Panc1 (cell line): ENCODE measurements at regions not wholly inside any gene's neighbourhood (a gene's known extent, or its start where the extent isn't known, plus 50 kb on each side); places are given as distances from the start of the nearest gene placed in this dataset.

ENCODE experiments used
- ATAC-seq: fragments of 200-7000 bp; cut with Tn5 transposase; 2 replicates; pipeline ENCODE4 v1.9.1; 2020; ENCODE audit warnings: mild to moderate bottlenecking, moderate library complexity
- BruUV-seq: library from RNA; stranded (reverse); fragments of 400-500 nt; replicated peaks from 2 replicates; lab custom pipeline; 2021; lab: Mats Ljungman, UMichigan
- CTCF ChIA-PET: fragments of 300-600 bp; sonication (Branson Sonifier 250); formaldehyde crosslinking; loops from one replicate; lab custom pipeline; 2022; ENCODE audit warnings: antibody characterized with exemption; lab: Charles Lee
- POLR2A ChIA-PET: fragments of 300-600 bp; sonication (Branson Sonifier 250); formaldehyde crosslinking; loops from one replicate; lab custom pipeline; 2022; ENCODE audit warnings: antibody characterized with exemption; lab: Charles Lee
- DNase-seq: peaks from one replicate; pipeline ENCODE4 v3.0.0-alpha.2; 2010; ENCODE audit warnings: low read depth, low spot score
- H3K27ac ChIP-seq: 2 replicates; pipeline ENCODE4 v1.5.1; 2011; ENCODE audit warnings: mild to moderate bottlenecking, low read length, inconsistent platforms
- H3K27me3 ChIP-seq: fragments of 200-500 bp; sonication (Bioruptor generic); 2 replicates; pipeline ENCODE4 v1.6.0; 2014; ENCODE audit warnings: low read length, inconsistent platforms; ENCODE audit not compliant: control insufficient read depth, insufficient read depth
- H3K36me3 ChIP-seq: fragments of 200-500 bp; sonication (Bioruptor generic); 2 replicates; pipeline ENCODE4 v1.5.1; 2014; ENCODE audit warnings: inconsistent platforms, mild to moderate bottlenecking, low read length, moderate library complexity; ENCODE audit not compliant: control insufficient read depth, insufficient read depth
- H3K4me1 ChIP-seq: 2 replicates; pipeline ENCODE4 v1.5.1; 2011; ENCODE audit warnings: inconsistent platforms, mild to moderate bottlenecking, low read length, moderate library complexity; ENCODE audit not compliant: control insufficient read depth, insufficient read depth
- H3K4me3 ChIP-seq, 2 experiments: 2 replicates each; pipeline ENCODE4 v1.5.1; 2011 to 2012; ENCODE audit warnings: low read depth in 2 of 2, low read length in 2 of 2, mild to moderate bottlenecking in 2 of 2, inconsistent platforms in 1 of 2, moderate library complexity in 1 of 2
- H3K9me3 ChIP-seq: fragments of 200-500 bp; sonication (Bioruptor generic); 2 replicates; pipeline ENCODE4 v1.5.1; 2014; ENCODE audit warnings: low read depth, mild to moderate bottlenecking, inconsistent platforms, low read length, moderate library complexity; ENCODE audit not compliant: control insufficient read depth, insufficient read depth
- CTCF ChIP-seq: fragments of 450-650 bp; IDR thresholded peaks from 2 replicates; pipeline ENCODE4 v1.5.1; 2017; ENCODE audit warnings: mild to moderate bottlenecking
- POLR2AphosphoS5 ChIP-seq: IDR thresholded peaks from 2 replicates; pipeline ENCODE4 v1.6.1; 2012; ENCODE audit warnings: mild to moderate bottlenecking, low read depth, low read length, moderate library complexity
- REST ChIP-seq, 2 experiments: IDR thresholded peaks; 2 replicates each; pipeline ENCODE4 v1.6.1; 2011 to 2012; ENCODE audit warnings: low read depth in 2 of 2, control low read depth in 1 of 2, low read length in 1 of 2, mild to moderate bottlenecking in 1 of 2, moderate library complexity in 1 of 2; ENCODE audit not compliant: insufficient read depth in 1 of 2
- SIN3A ChIP-seq: IDR thresholded peaks from 2 replicates; pipeline ENCODE4 v1.6.1; 2012; ENCODE audit warnings: low read depth, mild to moderate bottlenecking, low read length, moderate library complexity, borderline replicate concordance; ENCODE audit not compliant: insufficient read depth
- TCF7L2 ChIP-seq: IDR thresholded peaks from 2 replicates; pipeline ENCODE4 v1.6.1; 2011; ENCODE audit warnings: mild to moderate bottlenecking, low read depth, low read length, inconsistent platforms
- in situ Hi-C: cut with HindIII; loops from 2 replicates; pipeline ENCODE4 v1.10.0; 2016; ENCODE audit warnings: low sequenced_read_pairs, low pct_unique_long_range_greater_than_20kb
- intact Hi-C: fragments of 100-400 bp; cut with micrococcal nuclease; formaldehyde crosslinking; loops from one replicate; pipeline ENCODE4 v1.10.0; 2022; ENCODE audit not compliant: unreplicated experiment

- TF ChIP-seq TCF7L2 (no peak), CTCF (no peak)
- H3K27ac ChIP-seq = no peak overlapping the region
Measured at GRCh38 chr10:6928586-6928985, 348.5 kb upstream of the PRKCQ start.

GRCh38 chr10:6926971-6927370, 346.9 kb upstream of the PRKCQ start:
- no peak for TF ChIP-seq CTCF
- no peak for TF ChIP-seq POLR2AphosphoS5
- TF ChIP-seq SIN3A = no peak
- TF ChIP-seq REST (IDR thresholded peaks at IDR 0.05; ENCODE audit: insufficient read depth in 1 of 2, low read depth in 2 of 2, low read length in 1 of 2) = no peak
- TF ChIP-seq TCF7L2 = no peak
- intact Hi-C loops (loop anchor here (10.0 kb wide), 1 partner anchor 488 kb away; the partner anchor contains the start of gene SFMBT2), in situ Hi-C loops (no loop called here)
- DNase-seq (no peak), ATAC-seq (no peak)
- no peak overlapping the region for H3K4me3 ChIP-seq
- no peaks in the 10 kb centered on the region for H3K36me3 ChIP-seq
- BruUV-seq = no TSS peak
- no peaks in the 10 kb centered on the region for H3K9me3 ChIP-seq
- ChIA-PET POLR2A (no interaction called here), CTCF (no interaction called here)
- H3K27me3 ChIP-seq = no peaks in the 10 kb centered on the region
- no peaks in the 10 kb centered on the region for H3K4me1 ChIP-seq
- H3K27ac ChIP-seq = no peak overlapping the region

More at GRCh38 chr10:6928586-6928985, 348.5 kb upstream of the PRKCQ start:
- Histone ChIP-seq H3K9me3 (no peaks in the 10 kb centered on the region), H3K36me3 (no peaks in the 10 kb centered on the region), H3K27me3 (no peaks in the 10 kb centered on the region), H3K4me3 (no peak overlapping the region), H3K4me1 (no peaks in the 10 kb centered on the region)
- ATAC-seq = no peak
- in situ Hi-C loops = no loop called here
- ChIA-PET POLR2A (interaction anchor here (0.6 kb wide), 1 partner anchor 859 kb away, joined by 7 read pairs; the partner anchor contains the start of genes ATP5F1C and KIN), CTCF (no interaction called here)
- DNase-seq = no peak
- intact Hi-C loops = loop anchor here (10.0 kb wide), 1 partner anchor 486 kb away; the partner anchor contains the start of gene SFMBT2
- BruUV-seq = no TSS peak
